WTC11 (cell line): ENCODE measurements at regions not wholly inside any gene's neighbourhood (a gene's known extent, or its start where the extent isn't known, plus 50 kb on each side); places are given as distances from the start of the nearest gene placed in this dataset.

Experiments used
- ATAC-seq: fragments of 200-7000 bp; cut with Tn5 transposase; 2 replicates; pipeline ENCODE4 v1.10.0; 2021; ENCODE audit warnings: mild to moderate bottlenecking, moderate library complexity
- CTCF ChIA-PET: fragments of 300-600 bp; sonication (Branson Sonifier 250); formaldehyde crosslinking; loops from one replicate; lab custom pipeline; 2021; ENCODE audit warnings: antibody characterized with exemption; lab: Charles Lee
- POLR2A ChIA-PET: fragments of 350-600 bp; sonication (Branson Sonifier 250); formaldehyde crosslinking; loops from one replicate; lab custom pipeline; 2021; ENCODE audit warnings: antibody characterized with exemption; lab: Charles Lee
- DNase-seq: peaks from one replicate; pipeline ENCODE4 v3.0.0; 2021; ENCODE audit warnings: low spot score
- H3K27ac Mint-ChIP-seq: 2 replicates; pipeline ENCODE4 v1.8.0; 2021; ENCODE audit warnings: mixed read lengths
- H3K27me3 Mint-ChIP-seq: 2 replicates; pipeline ENCODE4 v1.8.0; 2021; ENCODE audit warnings: low read depth, mild to moderate bottlenecking, moderate library complexity, mixed read lengths
- H3K36me3 Mint-ChIP-seq: 2 replicates; pipeline ENCODE4 v1.8.0; 2021; ENCODE audit warnings: mixed read lengths
- H3K4me1 Mint-ChIP-seq: 2 replicates; pipeline ENCODE4 v1.8.0; 2022; ENCODE audit warnings: mixed read lengths
- H3K4me3 Mint-ChIP-seq: 2 replicates; pipeline ENCODE4 v1.8.0; 2021; ENCODE audit warnings: mild to moderate bottlenecking, moderate library complexity, mixed read lengths
- H3K9me3 Mint-ChIP-seq: 2 replicates; pipeline ENCODE4 v1.8.0; 2021; ENCODE audit warnings: mixed read lengths
- CBFB ChIP-seq: sonication (generic); formaldehyde crosslinking; IDR thresholded peaks from 2 replicates; pipeline ENCODE4 v1.8.1; 2022; ENCODE audit warnings: mild to moderate bottlenecking, low read depth, missing genetic modification reagents
- CDX4 ChIP-seq: fragments of 250-450 bp; sonication (Bioruptor Pico); IDR thresholded peaks from 2 replicates; pipeline ENCODE4 v1.9.0; 2021; ENCODE audit warnings: moderate library complexity, mild to moderate bottlenecking, inconsistent platforms, borderline replicate concordance
- EMX1 ChIP-seq: fragments of 250-450 bp; sonication (Bioruptor Pico); IDR thresholded peaks from 2 replicates; pipeline ENCODE4 v1.8.0; 2021; ENCODE audit warnings: mild to moderate bottlenecking
- ESRRA ChIP-seq: sonication (generic); formaldehyde crosslinking; IDR thresholded peaks from 2 replicates; pipeline ENCODE4 v1.8.1; 2022; ENCODE audit warnings: mild to moderate bottlenecking, missing genetic modification reagents, borderline replicate concordance
- FOXJ3 ChIP-seq: sonication (generic); formaldehyde crosslinking; IDR thresholded peaks from 2 replicates; pipeline ENCODE4 v1.9.0; 2021; ENCODE audit warnings: missing genetic modification reagents, mild to moderate bottlenecking, borderline replicate concordance
- FOXP1 ChIP-seq: sonication (generic); formaldehyde crosslinking; IDR thresholded peaks from 2 replicates; pipeline ENCODE4 v1.8.0; 2022; ENCODE audit warnings: missing genetic modification reagents, mild to moderate bottlenecking, moderate library complexity, borderline replicate concordance
- GTF2I ChIP-seq: fragments of 250-450 bp; sonication (Bioruptor Pico); conservative IDR thresholded peaks from 2 replicates; pipeline ENCODE4 v1.4.0; 2021; ENCODE audit warnings: mild to moderate bottlenecking
- HMGA2 ChIP-seq: fragments of 250-450 bp; sonication (Bioruptor Pico); IDR thresholded peaks from 2 replicates; pipeline ENCODE4 v1.4.0; 2021; ENCODE audit warnings: mild to moderate bottlenecking, moderate library complexity
- JUN ChIP-seq: sonication (generic); formaldehyde crosslinking; IDR thresholded peaks from 2 replicates; pipeline ENCODE4 v1.8.0; 2023; ENCODE audit warnings: mild to moderate bottlenecking, missing genetic modification reagents
- KAT7 ChIP-seq: sonication (generic); formaldehyde crosslinking; IDR thresholded peaks from 2 replicates; pipeline ENCODE4 v1.8.1; 2023; ENCODE audit warnings: missing genetic modification reagents, mild to moderate bottlenecking, borderline replicate concordance
- MXD4 ChIP-seq: fragments of 250-450 bp; sonication (Bioruptor Pico); IDR thresholded peaks from 2 replicates; pipeline ENCODE4 v1.8.0; 2021; ENCODE audit warnings: mild to moderate bottlenecking, moderate library complexity, borderline replicate concordance
- MYBL2 ChIP-seq: sonication (generic); formaldehyde crosslinking; IDR thresholded peaks from 2 replicates; pipeline ENCODE4 v1.8.1; 2023; ENCODE audit warnings: mild to moderate bottlenecking, moderate library complexity, missing genetic modification reagents
- NFE2L1 ChIP-seq: sonication (generic); formaldehyde crosslinking; IDR thresholded peaks from 2 replicates; pipeline ENCODE4 v1.8.1; 2023; ENCODE audit warnings: missing genetic modification reagents
- PRRX2 ChIP-seq: fragments of 250-450 bp; sonication (Bioruptor Pico); IDR thresholded peaks from 2 replicates; pipeline ENCODE4 v1.8.0; 2021; ENCODE audit warnings: mild to moderate bottlenecking
- SOX15 ChIP-seq: fragments of 250-450 bp; sonication (Bioruptor Pico); IDR thresholded peaks from 2 replicates; pipeline ENCODE4 v1.9.0; 2021; ENCODE audit warnings: mild to moderate bottlenecking
- SP1 ChIP-seq: sonication (generic); formaldehyde crosslinking; conservative IDR thresholded peaks from 2 replicates; pipeline ENCODE4 v1.8.1; 2022; ENCODE audit warnings: missing genetic modification reagents
- STAT6 ChIP-seq: sonication (generic); formaldehyde crosslinking; conservative IDR thresholded peaks from 2 replicates; pipeline ENCODE4 v1.8.1; 2023; ENCODE audit warnings: mild to moderate bottlenecking, low read depth, missing genetic modification reagents, moderate library complexity
- TEAD4 ChIP-seq: sonication (generic); formaldehyde crosslinking; IDR thresholded peaks from 2 replicates; pipeline ENCODE4 v1.8.0; 2022; ENCODE audit warnings: mild to moderate bottlenecking, missing genetic modification reagents
- ZNF138 ChIP-seq: sonication (generic); formaldehyde crosslinking; conservative IDR thresholded peaks from 2 replicates; pipeline ENCODE4 v1.8.1; 2022; ENCODE audit warnings: mild to moderate bottlenecking, moderate library complexity, missing genetic modification reagents
- ZNF232 ChIP-seq: sonication (generic); formaldehyde crosslinking; IDR thresholded peaks from 2 replicates; pipeline ENCODE4 v1.8.0; 2022; ENCODE audit warnings: mild to moderate bottlenecking, missing genetic modification reagents
- ZNF263 ChIP-seq: sonication (generic); formaldehyde crosslinking; IDR thresholded peaks from 2 replicates; pipeline ENCODE4 v1.8.1; 2022; ENCODE audit warnings: low read depth, mild to moderate bottlenecking, moderate library complexity, missing genetic modification reagents
- ZNF423 ChIP-seq: fragments of 250-450 bp; sonication (Bioruptor Pico); IDR thresholded peaks from 2 replicates; pipeline ENCODE4 v2.1.2; 2022; ENCODE audit warnings: mild to moderate bottlenecking, moderate library complexity
- TF ChIP-seq, protein P1 (sequence below): sonication (generic); formaldehyde crosslinking; IDR thresholded peaks from 2 replicates; pipeline ENCODE4 v1.8.1; 2022; ENCODE audit warnings: mild to moderate bottlenecking, moderate library complexity, missing genetic modification reagents
- TF ChIP-seq, protein P2 (sequence below): sonication (generic); formaldehyde crosslinking; IDR thresholded peaks from 2 replicates; pipeline ENCODE4 v1.8.0; 2022; ENCODE audit warnings: mild to moderate bottlenecking, missing genetic modification reagents
- TF ChIP-seq, protein P3 (sequence below): fragments of 250-450 bp; sonication (Bioruptor Pico); IDR thresholded peaks from 2 replicates; pipeline ENCODE4 v2.1.2; 2022; ENCODE audit warnings: mild to moderate bottlenecking, moderate library complexity
- TF ChIP-seq, protein P4 (sequence below): sonication (generic); formaldehyde crosslinking; IDR thresholded peaks from 2 replicates; pipeline ENCODE4 v1.8.0; 2022; ENCODE audit warnings: mild to moderate bottlenecking, missing genetic modification reagents
- TF ChIP-seq, protein P5 (sequence below): sonication (generic); formaldehyde crosslinking; IDR thresholded peaks from 2 replicates; pipeline ENCODE4 v1.8.1; 2022; ENCODE audit warnings: low read depth, missing genetic modification reagents, borderline replicate concordance

DNA sequence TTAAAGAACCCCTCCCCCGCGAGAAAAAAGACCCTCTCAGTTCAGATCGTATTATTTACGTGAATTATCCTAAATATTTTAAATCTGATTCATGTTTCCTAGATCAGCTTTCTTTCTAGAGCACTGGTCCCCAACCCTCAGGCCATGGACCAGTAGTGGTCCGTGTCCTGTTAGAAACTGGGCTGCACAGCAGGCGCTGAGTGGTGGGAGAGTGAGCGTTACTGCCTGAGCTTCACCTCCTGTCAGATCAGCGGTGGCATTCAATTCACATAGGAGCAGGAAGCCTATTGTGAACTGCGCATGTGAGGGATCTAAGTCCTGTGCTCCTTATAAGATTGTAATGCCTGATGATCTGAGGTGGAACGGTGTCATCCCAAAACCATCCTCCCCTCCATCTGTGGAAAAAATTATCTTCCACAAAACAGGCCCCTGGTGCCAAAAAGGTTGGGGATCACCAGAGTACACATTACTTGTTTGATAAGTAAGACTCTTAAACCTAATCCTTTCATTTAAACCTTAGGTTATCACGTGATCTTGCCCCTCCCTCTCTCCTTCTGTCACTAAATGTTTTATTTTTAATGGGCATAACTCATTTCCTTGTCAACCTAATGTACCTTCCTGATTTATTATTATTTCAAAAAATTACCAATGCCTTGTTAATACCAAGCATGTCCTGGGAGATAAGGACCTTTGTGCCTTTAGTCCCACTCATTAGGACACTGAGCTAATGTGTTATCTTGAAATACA lies 442.9 kb downstream of the TLL1 start:
- peaks cover 6% of the 10 kb centered on the region for H3K4me1 Mint-ChIP-seq
- TF ChIP-seq SP1 (CRISPR knock-in tag) (no peak), ZNF138 (CRISPR knock-in tag) (no peak), STAT6 (no peak), EMX1 (no peak), NFE2L1 (CRISPR knock-in tag) (no peak), FOXP1 (CRISPR knock-in tag) (no peak), JUN (CRISPR knock-in tag) (no peak), SOX15 (no peak), CBFB (CRISPR knock-in tag) (no peak), CDX4 (no peak), FOXJ3 (CRISPR knock-in tag) (no peak), ZNF232 (CRISPR knock-in tag) (no peak), ZNF423 (no peak), TEAD4 (CRISPR knock-in tag) (no peak)
- TF ChIP-seq, protein P1, sequence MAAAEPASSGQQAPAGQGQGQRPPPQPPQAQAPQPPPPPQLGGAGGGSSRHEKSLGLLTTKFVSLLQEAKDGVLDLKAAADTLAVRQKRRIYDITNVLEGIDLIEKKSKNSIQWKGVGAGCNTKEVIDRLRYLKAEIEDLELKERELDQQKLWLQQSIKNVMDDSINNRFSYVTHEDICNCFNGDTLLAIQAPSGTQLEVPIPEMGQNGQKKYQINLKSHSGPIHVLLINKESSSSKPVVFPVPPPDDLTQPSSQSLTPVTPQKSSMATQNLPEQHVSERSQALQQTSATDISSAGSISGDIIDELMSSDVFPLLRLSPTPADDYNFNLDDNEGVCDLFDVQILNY (CRISPR knock-in tag) = no peak
- TF ChIP-seq, protein P2, sequence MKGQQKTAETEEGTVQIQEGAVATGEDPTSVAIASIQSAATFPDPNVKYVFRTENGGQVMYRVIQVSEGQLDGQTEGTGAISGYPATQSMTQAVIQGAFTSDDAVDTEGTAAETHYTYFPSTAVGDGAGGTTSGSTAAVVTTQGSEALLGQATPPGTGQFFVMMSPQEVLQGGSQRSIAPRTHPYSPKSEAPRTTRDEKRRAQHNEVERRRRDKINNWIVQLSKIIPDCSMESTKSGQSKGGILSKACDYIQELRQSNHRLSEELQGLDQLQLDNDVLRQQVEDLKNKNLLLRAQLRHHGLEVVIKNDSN (CRISPR knock-in tag) = no peak
- TF ChIP-seq, all 79 proteins: peak for 0
- ATAC-seq (peak; percentile 71), DNase-seq (peak; percentile 15)
- no peak overlapping the region for H3K27ac Mint-ChIP-seq
- ChIA-PET CTCF (interaction anchor here (1.1 kb wide), 1 partner anchor 278 kb away, joined by 3 read pairs; no protein-coding TSS in a partner anchor), POLR2A (no interaction called here)
- no peaks in the 10 kb centered on the region for H3K9me3 Mint-ChIP-seq
- H3K4me3 Mint-ChIP-seq = no peak overlapping the region
- no peaks in the 10 kb centered on the region for H3K36me3 Mint-ChIP-seq
- no peaks in the 10 kb centered on the region; the same call in 1 of the 2 replicates for H3K27me3 Mint-ChIP-seq

- Mint-ChIP-seq H3K4me1 (peaks cover 12% of the 10 kb centered on the region), H3K27me3 (no peaks in the 10 kb centered on the region; the same call in 1 of the 2 replicates), H3K4me3 (no peak overlapping the region), H3K9me3 (no peaks in the 10 kb centered on the region), H3K27ac (no peak overlapping the region), H3K36me3 (no peaks in the 10 kb centered on the region)
- DNase-seq (no peak), ATAC-seq (no peak)
- CTCF ChIA-PET = interaction anchor here (0.6 kb wide), 1 partner anchor 284 kb away, joined by 4 read pairs; no protein-coding TSS in a partner anchor
- POLR2A ChIA-PET = no interaction called here
- TF ChIP-seq, protein P2 (CRISPR knock-in tag) = no peak
- no peak for TF ChIP-seq GTF2I (CRISPR knock-in tag)
- TF ChIP-seq ZNF263 (CRISPR knock-in tag) = no peak
- no peak for TF ChIP-seq MXD4 (CRISPR knock-in tag)
- TF ChIP-seq, protein P3, sequence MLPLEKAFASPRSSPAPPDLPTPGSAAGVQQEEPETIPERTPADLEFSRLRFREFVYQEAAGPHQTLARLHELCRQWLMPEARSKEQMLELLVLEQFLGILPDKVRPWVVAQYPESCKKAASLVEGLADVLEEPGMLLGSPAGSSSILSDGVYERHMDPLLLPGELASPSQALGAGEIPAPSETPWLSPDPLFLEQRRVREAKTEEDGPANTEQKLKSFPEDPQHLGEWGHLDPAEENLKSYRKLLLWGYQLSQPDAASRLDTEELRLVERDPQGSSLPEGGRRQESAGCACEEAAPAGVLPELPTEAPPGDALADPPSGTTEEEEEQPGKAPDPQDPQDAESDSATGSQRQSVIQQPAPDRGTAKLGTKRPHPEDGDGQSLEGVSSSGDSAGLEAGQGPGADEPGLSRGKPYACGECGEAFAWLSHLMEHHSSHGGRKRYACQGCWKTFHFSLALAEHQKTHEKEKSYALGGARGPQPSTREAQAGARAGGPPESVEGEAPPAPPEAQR (CRISPR knock-in tag) = no peak
- TF ChIP-seq HMGA2 (CRISPR knock-in tag) = no peak
- TF ChIP-seq MYBL2 (CRISPR knock-in tag) = no peak
- TF ChIP-seq, protein P4, sequence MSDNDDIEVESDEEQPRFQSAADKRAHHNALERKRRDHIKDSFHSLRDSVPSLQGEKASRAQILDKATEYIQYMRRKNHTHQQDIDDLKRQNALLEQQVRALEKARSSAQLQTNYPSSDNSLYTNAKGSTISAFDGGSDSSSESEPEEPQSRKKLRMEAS (CRISPR knock-in tag) = no peak
- TF ChIP-seq ZNF138 (CRISPR knock-in tag) = no peak
- no peak for TF ChIP-seq ESRRA
- no peak for TF ChIP-seq PRRX2 (CRISPR knock-in tag)
- TF ChIP-seq, protein P5, sequence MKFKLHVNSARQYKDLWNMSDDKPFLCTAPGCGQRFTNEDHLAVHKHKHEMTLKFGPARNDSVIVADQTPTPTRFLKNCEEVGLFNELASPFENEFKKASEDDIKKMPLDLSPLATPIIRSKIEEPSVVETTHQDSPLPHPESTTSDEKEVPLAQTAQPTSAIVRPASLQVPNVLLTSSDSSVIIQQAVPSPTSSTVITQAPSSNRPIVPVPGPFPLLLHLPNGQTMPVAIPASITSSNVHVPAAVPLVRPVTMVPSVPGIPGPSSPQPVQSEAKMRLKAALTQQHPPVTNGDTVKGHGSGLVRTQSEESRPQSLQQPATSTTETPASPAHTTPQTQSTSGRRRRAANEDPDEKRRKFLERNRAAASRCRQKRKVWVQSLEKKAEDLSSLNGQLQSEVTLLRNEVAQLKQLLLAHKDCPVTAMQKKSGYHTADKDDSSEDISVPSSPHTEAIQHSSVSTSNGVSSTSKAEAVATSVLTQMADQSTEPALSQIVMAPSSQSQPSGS (CRISPR knock-in tag) = no peak
- no peak for TF ChIP-seq KAT7
Observed at GRCh38 chr4:166318810-166319525, 445.9 kb downstream of the TLL1 start.
